Skin epidermis (tissue), 12 donors: ENCODE measurements at regions not wholly inside any gene's neighbourhood (a gene's known extent, or its start where the extent isn't known, plus 50 kb on each side); places are given as distances from the start of the nearest gene placed in this dataset.
"Not testable (repeated sequence)": the region's sequence is repeated elsewhere in the genome, so short reads cannot be mapped to it uniquely, and the experiment has no call there.

Experiments
- H3K27ac ChIP-seq, 21 experiments: fragments of 200-600 bp; sonication (generic) in 11 of 21; one replicate each; pipeline ENCODE4 v1.5.0; 2020; ENCODE audit warnings: mild to moderate bottlenecking in 3 of 21, inconsistent platforms in 2 of 21, moderate library complexity in 2 of 21
- H3K4me3 ChIP-seq, 7 experiments: fragments of 200-600 bp; sonication (generic) in 2 of 7; one replicate each; pipeline ENCODE4 v1.5.0; 2020; ENCODE audit warnings: inconsistent platforms in 2 of 7, mild to moderate bottlenecking in 2 of 7, moderate library complexity in 1 of 7

DNA sequence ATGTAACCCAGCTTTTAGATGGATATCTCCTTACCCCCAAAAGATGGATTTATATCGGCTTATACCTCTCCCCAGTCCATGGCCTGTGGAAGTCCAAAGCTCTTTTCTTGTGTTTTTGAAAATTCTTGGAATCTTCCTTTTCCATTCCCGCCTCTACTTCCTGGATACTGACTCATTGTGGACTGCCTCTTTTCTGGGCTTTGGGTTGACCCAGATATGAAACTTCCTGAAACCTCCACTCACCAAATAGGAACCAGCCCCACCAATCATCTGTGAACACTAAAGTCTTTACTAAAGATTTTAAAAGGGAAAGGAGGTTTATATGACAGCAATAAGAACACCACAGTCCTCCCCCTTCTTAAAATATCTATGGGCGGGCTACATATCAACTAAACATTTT lies 163.4 kb upstream of the SYN3 start:
- Histone ChIP-seq H3K27ac (peak overlapping the region in 8 of 21 experiments; percentile 13 to 78 (median 49)), H3K4me3 (peak overlapping the region in 1 of 7 experiments; percentile 17)

DNA sequence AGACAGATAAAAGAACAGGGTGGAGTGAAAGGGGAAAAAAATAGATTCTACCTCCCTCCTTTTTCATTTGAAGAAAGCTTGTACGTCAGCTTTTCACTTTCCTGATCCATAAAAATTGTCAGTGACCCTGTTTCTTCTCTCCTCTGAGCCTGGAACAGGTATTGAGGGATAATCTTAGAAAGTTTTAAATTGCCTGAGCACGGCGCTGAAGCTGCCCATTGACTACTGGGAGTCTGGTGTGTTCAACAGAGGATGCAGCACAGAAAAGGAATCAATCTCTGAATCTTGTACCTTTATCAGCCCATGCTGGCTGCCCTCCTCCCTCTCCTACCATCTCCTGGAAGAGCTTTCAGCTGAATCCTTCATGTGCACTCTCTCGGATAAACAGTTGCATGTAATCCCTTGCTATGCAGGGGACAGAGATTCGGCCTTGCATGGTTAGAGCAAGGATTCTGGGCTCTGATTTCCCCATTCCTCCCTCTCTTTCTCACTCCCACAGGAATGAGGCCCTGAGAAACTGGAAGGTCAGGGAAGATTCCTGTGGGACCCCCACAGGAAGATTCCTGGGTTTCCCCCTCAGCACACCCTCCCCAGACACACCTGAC lies 162.4 kb upstream of the SYN3 start:
- Histone ChIP-seq H3K4me3 (peak overlapping the region in 1 of 7 experiments; percentile 17), H3K27ac (peak overlapping the region in 9 of 21 experiments; percentile 0 to 78 (median 43))

DNA sequence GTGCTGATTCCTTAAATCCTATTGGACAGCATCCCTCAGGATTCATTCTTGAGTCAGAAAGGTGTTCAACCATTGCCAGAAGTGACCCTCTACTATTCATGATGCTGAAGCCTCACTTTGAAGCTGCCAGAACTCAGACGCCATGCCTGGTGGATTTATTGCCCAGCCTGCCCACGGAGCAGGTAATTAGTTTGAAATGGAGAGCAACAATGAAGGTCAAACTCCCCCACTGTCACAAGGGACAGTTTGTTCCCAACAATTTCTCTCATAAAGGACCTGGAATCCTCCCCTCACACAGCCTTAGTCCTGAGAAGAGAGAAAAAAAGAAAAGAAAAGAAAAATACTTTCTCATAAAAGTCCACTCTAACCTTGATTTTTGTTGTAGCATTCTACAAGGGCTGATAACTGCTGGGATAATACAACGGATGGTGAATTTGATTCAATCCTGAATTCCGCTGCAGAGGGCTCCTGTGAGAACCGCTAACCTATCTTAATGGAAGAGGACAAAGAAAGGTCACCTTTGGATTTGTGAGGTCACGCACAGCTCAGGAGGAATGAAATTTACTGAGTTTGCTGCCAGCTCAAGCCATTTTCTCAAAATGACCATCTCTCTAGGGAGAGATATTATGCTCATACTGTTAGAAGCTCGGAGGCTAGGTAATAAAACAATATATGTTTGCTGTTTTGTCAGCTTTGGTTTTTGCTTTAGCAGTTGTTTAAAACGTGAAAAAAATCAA lies 161.6 kb upstream of the SYN3 start:
- H3K27ac ChIP-seq, result peak overlapping the region in 3 of 21 experiments; percentile 5 to 78 (median 76)
- H3K4me3 ChIP-seq, result no peak overlapping the region

DNA sequence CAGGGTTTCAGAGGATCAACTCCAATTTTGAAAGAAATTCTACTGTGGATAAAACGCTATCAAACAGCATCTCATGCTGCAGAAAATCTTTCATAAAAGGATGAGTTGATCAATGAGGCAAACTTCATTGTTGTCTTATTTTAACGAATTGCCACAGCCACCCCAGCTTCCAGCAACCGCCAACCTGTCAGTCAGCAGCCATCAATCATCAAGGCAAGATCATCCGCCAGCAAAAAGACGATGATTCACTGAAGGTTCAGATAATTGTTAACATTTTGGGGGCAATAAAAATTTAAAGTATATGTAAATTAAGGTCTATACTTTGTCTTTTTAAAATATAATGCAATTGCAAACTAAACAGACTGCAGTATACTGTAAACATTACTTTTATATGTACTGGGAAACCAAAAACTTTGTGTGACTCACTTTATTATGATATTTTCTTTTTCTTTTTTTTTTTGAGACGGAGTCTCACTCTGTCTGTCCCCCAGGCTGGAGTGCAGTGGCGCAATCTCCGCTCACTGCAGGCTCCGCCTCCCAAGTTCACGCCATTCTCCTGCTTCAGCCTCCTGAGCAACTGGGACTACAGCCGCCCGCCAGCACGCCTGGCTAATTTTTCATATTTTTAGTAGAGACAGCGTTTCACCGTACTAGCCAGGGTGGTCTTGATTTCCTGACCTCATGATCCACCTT lies 155.3 kb upstream of the SYN3 start:
- H3K27ac ChIP-seq, result no peak overlapping the region
- H3K4me3 ChIP-seq, result no peak overlapping the region

DNA sequence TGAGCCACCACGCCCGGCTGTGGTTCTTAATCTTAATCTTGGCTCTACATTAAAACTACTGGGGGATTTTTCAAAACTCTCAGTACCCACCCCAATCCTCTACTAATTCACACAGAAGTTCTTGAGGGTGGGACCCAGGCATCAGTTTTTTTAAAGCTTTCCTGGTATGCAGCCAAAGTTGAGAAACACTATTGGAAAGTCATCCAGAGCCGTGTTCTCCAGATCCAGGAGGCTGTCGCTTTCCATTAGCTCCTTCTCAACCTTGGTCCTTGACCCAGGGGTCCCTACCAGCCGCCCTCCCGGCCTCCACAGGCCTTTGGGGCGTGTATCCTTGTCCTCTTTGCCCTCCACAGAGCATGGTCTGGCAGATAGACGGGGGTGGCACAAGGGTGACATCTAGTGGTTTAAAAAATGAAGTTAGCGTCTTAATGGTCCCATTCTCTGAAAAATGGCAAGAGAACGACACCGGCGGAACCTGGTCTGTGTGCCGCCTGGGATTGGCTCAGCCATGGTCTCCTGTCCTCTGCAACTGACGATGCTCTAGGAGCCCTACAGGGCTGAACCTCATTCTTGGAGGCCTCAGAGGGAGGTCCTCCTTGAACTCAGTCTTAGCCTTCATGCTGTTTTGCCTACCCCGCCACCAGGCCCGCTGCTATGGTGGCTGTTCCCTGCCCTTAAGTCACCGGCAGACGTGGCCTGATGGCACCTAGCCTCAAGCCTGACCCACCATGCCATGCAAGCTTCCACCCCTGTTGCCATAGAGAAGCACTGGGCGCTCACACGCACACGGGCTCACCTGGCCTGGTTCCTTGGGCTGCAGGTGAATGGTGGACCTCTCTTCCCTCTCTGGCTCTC lies 152.0 kb upstream of the SYN3 start:
- H3K4me3 ChIP-seq, result no peak overlapping the region
- H3K27ac ChIP-seq, result no peak overlapping the region

DNA sequence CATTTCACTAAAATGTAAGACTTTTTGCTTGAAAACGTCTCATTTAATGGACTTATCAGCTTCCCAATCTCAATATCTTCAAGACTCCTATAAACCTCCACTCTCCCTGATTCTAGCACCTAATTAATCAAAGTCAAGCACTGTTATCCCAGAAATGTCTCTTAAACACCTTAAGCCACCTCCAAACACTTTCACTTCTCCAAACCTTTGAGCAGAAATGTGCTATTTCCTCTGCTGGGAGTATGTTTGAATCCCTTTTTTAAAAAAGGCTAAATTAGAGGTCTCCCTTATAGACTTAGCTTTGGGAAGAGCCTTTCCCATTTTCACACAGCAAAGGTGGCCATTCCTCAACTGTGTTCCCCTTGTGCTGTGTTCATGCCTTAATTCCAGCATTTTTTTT lies 146.2 kb upstream of the SYN3 start:
- no peak overlapping the region for H3K4me3 ChIP-seq

DNA sequence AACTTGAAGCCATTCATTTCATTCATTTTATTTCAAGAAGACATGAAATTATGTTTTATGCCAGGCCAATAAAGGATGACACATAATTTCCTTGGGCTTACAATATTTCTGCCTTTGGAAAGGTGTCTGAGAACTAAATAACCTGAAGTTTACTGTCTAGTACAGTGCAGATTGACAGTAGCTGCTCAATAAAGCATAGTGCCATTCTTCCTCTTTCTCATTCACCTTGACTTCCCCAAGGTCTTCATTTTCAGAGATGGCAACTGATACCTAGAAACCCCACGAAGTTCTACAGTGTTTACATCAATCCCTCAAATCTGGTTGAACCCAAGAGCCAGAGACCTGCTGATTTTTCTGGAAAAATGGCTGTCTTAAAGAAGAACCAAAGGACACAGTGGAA lies 144.3 kb upstream of the SYN3 start:
- no peak overlapping the region for H3K27ac ChIP-seq
- H3K4me3 ChIP-seq, result no peak overlapping the region

More for the DNA sequence above, 146.2 kb upstream of the SYN3 start:
- no peak overlapping the region for H3K27ac ChIP-seq

DNA sequence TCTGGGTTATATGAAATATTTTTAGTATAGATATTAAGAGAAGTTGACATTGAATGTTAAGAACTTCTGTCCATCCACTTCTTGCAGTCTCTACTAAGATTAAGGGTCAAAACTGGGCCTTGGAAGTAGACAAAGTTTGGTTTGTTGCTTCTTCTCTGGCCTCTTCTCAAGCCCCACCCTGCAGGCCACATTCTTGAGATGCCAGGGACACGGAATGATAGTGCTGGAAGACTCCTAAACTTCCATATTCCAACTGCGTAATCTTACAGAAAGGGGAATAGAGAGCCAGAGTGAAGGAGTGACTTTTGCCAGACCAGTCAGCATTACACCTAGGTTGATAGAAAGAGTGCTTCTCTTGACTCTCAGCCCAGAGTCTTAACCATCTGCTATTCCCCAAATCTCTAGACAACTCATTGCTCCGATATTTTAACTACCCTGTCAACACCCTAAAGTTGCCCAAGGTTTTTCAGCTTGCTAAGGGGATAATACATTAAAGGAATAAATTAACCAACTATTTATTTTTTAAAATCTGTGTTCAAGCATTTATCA lies 136.4 kb upstream of the SYN3 start:
- no peak overlapping the region for H3K4me3 ChIP-seq
- no peak overlapping the region for H3K27ac ChIP-seq

DNA sequence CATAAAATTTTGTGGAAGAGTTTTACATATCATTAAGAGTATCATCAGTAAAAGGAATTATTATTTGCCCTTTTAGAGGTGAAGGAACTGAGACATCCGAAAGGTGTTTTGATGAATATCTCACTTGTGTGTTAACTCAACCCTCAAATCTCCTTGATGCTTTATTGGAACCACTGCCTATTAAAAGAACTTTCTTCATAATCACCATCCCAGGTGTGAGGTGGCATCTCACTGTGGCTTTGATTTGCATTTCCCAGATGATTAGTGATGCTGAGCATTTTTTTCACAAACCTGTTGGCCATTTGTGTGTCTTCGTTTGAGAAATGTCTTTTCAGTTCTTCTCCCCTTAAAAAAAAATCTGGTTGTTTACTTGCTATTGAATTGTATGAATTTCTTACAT lies 134.0 kb upstream of the SYN3 start:
- H3K27ac ChIP-seq, result no peak overlapping the region
- no peak overlapping the region for H3K4me3 ChIP-seq

DNA sequence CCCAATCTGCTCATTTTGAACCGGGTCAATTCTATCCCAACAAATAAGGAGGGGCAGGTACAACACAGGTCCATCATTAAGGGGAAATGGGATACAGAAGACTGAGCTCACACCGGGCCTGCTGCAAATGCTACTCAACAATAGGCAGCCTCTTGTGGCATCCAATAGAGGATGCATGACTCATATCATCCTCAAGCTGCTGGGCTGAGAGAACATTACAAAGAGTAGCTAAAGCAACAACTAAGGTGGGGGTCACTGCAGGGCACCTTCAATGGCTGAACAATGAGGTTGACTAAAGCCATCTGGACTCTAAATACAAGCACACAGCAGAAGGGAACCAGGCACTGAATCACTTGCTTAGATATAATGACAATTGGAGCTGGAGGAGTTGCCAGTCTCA lies 130.1 kb upstream of the SYN3 start:
- Histone ChIP-seq H3K27ac (no peak overlapping the region), H3K4me3 (no peak overlapping the region)

DNA sequence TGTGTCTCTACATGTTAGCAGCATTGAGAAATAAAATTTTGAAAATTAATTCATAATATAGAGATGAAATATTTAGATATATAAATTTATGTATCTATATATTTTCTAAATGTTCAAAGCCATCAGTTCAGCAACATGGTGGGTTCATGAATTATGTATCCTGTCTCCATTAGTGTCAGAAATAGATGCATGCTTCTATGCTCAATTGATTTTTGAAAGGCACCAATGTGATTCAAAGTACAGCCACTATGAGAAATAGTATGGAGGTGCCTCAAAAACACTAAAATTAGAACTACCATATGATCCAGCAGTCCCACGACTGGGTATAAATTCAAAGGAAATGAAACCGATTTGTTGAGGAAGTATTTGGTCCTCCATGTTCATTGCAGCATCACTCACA lies 128.6 kb upstream of the SYN3 start:
- Histone ChIP-seq H3K4me3 (no peak overlapping the region), H3K27ac (no peak overlapping the region)

DNA sequence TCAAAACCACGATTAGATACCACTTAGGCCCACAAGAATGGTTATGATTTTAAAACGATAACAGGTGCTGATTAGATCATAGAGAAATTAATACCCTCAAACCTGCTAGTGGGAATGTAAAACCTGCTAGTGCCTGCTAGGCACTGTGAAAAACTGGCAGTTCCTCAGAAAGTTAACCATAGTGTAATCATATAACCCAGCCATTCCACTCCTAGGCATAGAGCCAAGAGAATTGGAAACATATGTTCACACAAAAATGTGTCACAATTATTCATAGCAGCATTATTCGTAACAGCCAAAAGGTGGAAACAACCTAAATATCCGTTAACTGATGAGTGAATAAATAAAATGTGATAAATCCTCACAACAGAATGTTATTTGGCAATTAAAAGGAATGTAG lies 122.2 kb upstream of the SYN3 start:
- H3K27ac ChIP-seq, result no peak overlapping the region
- no peak overlapping the region for H3K4me3 ChIP-seq

DNA sequence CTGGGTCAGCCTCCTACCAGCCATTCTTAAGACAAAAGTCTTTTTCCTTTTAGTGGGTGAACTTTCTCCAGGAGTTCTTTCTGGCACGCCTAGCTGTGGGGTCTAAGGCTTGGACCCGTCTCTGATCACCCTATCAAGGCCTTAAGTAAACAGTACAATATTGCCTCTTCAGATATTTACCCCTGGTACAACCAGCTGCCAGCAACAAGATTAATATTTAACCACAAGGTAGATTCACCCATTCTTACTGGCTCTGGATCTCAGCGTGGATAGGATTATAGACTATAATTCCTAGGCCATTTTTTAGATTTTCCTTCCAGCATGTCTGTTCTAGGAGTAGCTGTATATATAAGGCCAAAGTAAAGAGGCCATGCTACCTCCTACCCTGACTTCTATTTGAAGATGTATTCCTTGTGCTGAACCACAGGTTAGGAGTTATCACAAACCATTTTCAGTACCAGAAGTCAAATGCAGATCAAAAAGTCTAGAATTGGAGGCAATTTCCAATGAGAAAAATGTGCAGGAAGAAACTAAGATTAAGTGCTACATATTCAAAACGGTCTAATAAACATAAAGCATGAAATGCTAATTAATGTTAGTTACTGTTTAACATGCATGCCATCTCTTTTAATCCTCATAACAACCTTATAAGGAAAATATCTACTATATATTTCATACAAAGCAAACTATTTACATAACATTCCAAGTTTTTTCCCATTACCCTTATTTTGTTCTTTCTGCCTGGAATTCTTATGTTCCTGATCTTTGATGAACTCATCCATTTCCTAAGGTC lies 110.0 kb upstream of the SYN3 start:
- H3K4me3 ChIP-seq, result no peak overlapping the region
- no peak overlapping the region for H3K27ac ChIP-seq

DNA sequence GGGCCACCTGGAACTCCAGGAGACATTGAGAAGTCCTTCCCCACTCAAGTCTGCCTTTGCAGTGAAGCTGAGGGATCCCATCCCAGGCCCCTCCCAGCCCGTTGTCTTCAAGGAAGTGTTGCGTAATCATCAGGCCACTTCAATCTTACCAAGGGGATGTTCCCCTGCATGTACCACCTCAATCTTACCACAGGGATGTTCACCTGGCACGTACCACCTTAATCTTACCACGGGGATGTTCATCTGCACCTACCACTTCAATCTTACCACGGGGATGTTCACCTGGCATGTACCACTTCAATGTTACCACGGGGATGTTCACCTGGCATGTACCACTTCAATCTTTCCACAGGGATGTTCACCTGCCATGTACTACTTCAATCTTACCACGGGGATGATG lies 108.0 kb upstream of the SYN3 start:
- Histone ChIP-seq H3K4me3 (no peak overlapping the region), H3K27ac (no peak overlapping the region)

DNA sequence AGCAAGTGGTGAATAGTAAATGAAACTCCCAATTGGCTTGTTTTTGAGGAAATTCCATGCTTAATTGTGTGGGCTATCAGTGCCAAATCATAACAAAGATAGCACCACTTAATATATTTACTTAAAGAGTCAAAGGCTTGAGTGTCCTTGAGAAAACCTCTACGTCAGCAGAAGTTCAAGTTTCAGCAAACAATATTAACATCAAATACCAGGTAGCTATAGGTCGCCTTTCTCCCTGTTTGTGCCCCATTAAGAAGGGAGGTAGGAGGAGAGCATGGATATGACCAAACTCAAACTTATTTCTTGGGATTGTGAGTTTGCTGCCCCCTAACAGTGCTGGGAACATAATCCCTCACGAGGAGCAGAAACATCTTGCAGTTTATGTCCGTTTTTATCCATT lies 105.6 kb upstream of the SYN3 start:
- no peak overlapping the region for H3K4me3 ChIP-seq

DNA sequence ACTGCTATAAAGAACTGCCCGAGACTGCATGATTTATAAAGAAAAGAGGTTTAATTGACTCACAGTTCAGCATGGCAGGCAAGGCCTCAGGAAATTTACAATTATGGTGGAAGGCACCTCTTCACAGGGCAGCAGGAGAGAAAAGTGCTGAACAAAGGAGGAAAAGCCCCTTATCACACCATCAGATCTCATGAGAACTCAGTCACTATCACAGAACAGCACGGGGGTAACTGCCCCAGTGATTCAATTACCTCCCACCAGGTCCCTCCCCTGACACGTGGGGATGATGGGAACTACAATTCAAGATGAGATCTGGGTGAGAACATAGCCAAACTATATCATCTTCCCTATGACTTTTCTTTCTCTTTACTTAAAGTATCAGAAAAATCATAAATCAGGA lies 104.0 kb upstream of the SYN3 start:
- H3K27ac ChIP-seq, result no peak overlapping the region
- no peak overlapping the region for H3K4me3 ChIP-seq

More for the DNA sequence above, 105.6 kb upstream of the SYN3 start:
- no peak overlapping the region for H3K27ac ChIP-seq

DNA sequence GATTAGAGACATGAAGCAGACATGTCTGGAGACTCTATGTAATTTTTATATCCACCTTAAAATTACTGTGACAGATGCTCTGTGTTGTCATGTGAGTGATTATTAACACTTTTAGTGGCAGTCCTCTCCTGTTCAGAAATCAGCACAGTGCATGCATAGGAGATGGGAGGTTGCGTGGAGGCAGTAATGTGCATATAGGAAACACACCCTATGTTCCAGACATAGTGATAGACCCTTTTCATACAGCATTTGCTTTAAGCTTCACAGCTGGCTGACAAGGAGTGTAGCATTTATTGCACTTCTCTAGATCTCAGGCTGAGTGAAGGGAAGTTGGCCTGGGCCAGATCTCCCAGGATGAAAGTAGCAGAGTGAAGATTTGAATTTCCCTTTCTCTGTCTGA lies 102.3 kb upstream of the SYN3 start:
- H3K4me3 ChIP-seq, result no peak overlapping the region
- H3K27ac ChIP-seq, result no peak overlapping the region

DNA sequence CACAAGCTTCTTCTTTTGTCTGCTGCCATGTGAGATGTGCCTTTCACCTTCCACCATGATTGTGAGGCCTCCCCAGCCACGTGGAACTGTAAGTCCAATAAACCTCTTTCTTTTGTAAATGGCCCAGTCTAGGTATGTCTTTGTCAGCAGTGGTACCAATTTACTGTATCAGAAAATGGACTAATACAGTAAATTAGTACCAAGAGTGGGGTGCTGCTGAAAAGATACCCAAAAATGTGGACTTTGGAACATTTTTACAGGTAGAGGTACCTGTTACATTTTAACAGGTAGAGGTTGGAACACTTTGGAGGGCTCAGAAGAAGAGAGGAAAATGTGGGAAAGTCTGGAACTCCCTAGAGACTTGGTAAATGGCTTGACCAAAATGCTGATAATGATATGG lies 96.8 kb upstream of the SYN3 start:
- not testable (repeated sequence) for H3K4me3 ChIP-seq, H3K27ac ChIP-seq

DNA sequence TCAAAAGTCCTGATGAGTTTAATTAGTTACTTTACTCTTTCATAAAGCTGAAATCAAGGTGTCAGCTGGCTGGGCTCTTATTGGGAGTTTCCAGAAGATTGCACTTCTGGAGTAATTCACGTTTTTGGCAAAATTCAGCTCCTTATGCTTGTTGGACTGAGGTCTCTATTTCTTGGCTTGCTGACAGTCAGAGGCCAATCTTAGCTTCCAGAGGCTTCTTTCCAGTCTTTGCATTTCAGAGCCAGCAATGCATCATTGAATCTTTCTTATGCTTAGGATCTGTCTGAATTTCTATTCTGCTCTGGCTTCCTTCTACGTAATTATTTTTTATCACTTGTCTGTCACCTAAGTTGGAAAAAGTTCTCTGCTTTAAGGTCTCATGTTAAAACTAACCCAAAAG lies 91.4 kb upstream of the SYN3 start:
- H3K27ac ChIP-seq, result no peak overlapping the region
- H3K4me3 ChIP-seq, result no peak overlapping the region
